ENCODE measurements at regions not wholly inside any gene's neighbourhood (a gene's known extent, or its start where the extent isn't known, plus 50 kb on each side); places are given as distances from the start of the nearest gene placed in this dataset.

DNA sequence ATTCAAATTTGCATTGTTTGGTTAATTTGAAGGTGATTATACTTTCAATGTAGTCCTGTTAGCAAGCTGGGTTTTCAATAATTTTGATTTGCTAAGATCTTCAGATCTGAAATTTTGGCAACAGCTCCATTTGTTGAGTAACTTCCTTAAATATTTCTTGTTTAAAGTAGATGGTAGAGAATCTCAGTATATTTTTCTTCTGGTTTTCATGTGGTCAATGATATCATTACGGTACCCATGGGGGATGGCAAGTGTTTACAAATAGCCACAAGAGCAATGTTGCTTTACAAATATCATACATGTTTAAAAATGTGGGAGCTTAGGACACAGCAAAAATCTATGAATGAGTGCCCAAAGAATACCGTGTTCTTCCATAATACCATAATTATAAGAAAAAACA lies 175.9 kb downstream of the IFI44 start:
- ChIA-PET POLR2A (no interaction called here), CTCF (interaction anchor here (1.2 kb wide), 1 partner anchor 137 kb away, joined by 3 read pairs; no protein-coding TSS in a partner anchor)
- no peak for ATAC-seq
- no peak overlapping the region for H3K27ac ChIP-seq
- H3K9me3 ChIP-seq = no peaks in the 10 kb centered on the region
- no peak overlapping the region for H3K4me3 ChIP-seq
- 48% methylated on average over 2 of the region's 2 CpGs for WGBS (ENCODE audit: missing lambda C conversion rate)
- FAIRE-seq = no peak
- no peak overlapping the region for H3K4me2 ChIP-seq
- no peak for DNase-seq (ENCODE audit: low read depth in 1 of 2, low spot score in 1 of 2)
- TF ChIP-seq, protein P1, sequence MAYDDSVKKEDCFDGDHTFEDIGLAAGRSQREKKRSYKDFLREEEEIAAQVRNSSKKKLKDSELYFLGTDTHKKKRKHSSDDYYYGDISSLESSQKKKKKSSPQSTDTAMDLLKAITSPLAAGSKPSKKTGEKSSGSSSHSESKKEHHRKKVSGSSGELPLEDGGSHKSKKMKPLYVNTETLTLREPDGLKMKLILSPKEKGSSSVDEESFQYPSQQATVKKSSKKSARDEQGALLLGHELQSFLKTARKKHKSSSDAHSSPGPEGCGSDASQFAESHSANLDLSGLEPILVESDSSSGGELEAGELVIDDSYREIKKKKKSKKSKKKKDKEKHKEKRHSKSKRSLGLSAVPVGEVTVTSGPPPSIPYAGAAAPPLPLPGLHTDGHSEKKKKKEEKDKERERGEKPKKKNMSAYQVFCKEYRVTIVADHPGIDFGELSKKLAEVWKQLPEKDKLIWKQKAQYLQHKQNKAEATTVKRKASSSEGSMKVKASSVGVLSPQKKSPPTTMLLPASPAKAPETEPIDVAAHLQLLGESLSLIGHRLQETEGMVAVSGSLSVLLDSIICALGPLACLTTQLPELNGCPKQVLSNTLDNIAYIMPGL (CRISPR knock-in tag; IDR thresholded peaks at IDR 0.05; ENCODE audit: borderline replicate concordance) = no peak
- no peak for TF ChIP-seq FOXS1 (CRISPR knock-in tag; IDR thresholded peaks at IDR 0.05)
- TF ChIP-seq, protein P2, sequence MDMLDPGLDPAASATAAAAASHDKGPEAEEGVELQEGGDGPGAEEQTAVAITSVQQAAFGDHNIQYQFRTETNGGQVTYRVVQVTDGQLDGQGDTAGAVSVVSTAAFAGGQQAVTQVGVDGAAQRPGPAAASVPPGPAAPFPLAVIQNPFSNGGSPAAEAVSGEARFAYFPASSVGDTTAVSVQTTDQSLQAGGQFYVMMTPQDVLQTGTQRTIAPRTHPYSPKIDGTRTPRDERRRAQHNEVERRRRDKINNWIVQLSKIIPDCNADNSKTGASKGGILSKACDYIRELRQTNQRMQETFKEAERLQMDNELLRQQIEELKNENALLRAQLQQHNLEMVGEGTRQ (IDR thresholded peaks at IDR 0.05) = no peak
- TF ChIP-seq RAD21 (conservative IDR thresholded peaks at IDR 0.05 in 1 of 2, IDR thresholded peaks at IDR 0.05 in 1 of 2) = no peak
- no peak for TF ChIP-seq SREBF2 (IDR thresholded peaks at IDR 0.05)
- no peaks in the 10 kb centered on the region for H3K4me1 ChIP-seq

DNA sequence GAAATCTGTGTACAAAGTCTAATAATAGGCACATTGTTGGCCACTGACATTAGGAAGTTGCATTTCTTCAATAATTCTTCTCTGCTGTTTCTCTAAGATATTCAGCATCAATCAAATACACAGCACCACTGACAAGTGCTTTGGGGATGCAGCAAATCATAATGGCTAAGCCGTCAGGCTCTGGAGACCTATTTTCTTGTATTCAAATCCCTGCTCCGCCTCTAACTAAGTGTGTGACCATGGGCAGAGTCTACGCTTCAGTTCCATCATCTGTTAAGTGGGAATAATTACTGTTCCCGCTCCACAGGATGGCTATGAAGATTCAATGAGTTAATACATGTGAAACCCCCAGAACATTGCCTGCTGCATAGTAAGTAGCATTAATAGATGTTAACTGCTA lies 176.9 kb downstream of the ADGRL4 start:
- no peak for DNase-seq (ENCODE audit: low read depth in 1 of 2, low spot score in 1 of 2)
- 85% methylated on average over 4 of the region's 4 CpGs for WGBS (ENCODE audit: missing lambda C conversion rate)
- no peak overlapping the region for H3K4me3 ChIP-seq
- POLR2A ChIA-PET = no interaction called here
- H3K4me2 ChIP-seq = no peak overlapping the region
- no peaks in the 10 kb centered on the region for H3K9me3 ChIP-seq
- H3K4me1 ChIP-seq = peaks cover 11% of the 10 kb centered on the region; the same call in 2 of the 3 replicates
- no peak for ATAC-seq
- FAIRE-seq = no peak
- H3K27ac ChIP-seq = no peak overlapping the region
- TF ChIP-seq ZNF302 (CRISPR knock-in tag; IDR thresholded peaks at IDR 0.05) (no peak), CBX8 (IDR thresholded peaks at IDR 0.05) (no peak), RARB (CRISPR knock-in tag; IDR thresholded peaks at IDR 0.05) (no peak), ZC3H11A (IDR thresholded peaks at IDR 0.05) (no peak), RCOR1 (IDR thresholded peaks at IDR 0.05; ENCODE audit: low read depth, low read length) (no peak), POLR2AphosphoS2 (conservative IDR thresholded peaks at IDR 0.05; ENCODE audit: low read length) (no peak), NFE2L2 (conservative IDR thresholded peaks at IDR 0.05; ENCODE audit: low read length) (no peak), CHD4 (IDR thresholded peaks at IDR 0.05; ENCODE audit: borderline replicate concordance) (no peak), KDM1A (IDR thresholded peaks at IDR 0.05; ENCODE audit: low read depth) (no peak), HOXB13 (CRISPR knock-in tag; IDR thresholded peaks at IDR 0.05; ENCODE audit: low read depth) (no peak)
- TF ChIP-seq, protein P2 (IDR thresholded peaks at IDR 0.05) = no peak
- TF ChIP-seq, protein P3, sequence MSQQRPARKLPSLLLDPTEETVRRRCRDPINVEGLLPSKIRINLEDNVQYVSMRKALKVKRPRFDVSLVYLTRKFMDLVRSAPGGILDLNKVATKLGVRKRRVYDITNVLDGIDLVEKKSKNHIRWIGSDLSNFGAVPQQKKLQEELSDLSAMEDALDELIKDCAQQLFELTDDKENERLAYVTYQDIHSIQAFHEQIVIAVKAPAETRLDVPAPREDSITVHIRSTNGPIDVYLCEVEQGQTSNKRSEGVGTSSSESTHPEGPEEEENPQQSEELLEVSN (IDR thresholded peaks at IDR 0.05; ENCODE audit: borderline replicate concordance, low read depth) = no peak
- CTCF ChIA-PET = no interaction called here

DNA sequence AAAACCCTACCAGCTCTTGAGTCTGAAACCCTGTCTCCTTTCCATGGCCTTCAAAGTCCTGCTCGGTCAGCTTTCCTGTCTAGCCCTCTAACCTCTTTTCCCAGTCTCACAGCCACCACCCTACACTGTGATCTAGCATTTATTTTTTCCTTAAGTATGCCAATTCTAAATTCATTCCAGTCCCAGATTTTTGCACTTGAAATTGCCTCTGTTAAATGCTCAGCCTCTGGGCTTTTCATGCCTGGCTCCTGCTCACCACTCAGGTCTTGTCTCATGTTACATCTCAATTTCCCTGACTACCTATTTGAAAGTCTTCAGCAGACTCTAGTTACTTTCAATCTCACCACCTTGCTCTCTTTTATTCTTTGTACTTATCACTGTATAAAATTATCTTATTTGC lies 176.2 kb downstream of the ADGRL4 start:
- Histone ChIP-seq H3K9me3 (no peaks in the 10 kb centered on the region), H3K4me1 (peaks cover 11% of the 10 kb centered on the region; the same call in 2 of the 3 replicates), H3K4me3 (no peak overlapping the region), H3K4me2 (no peak overlapping the region), H3K27ac (no peak overlapping the region)
- no peak for TF ChIP-seq CHD2 (IDR thresholded peaks at IDR 0.05; ENCODE audit: low read length, partially characterized antibody)
- no peak for TF ChIP-seq MYC (IDR thresholded peaks at IDR 0.05; ENCODE audit: borderline replicate concordance, low read length)
- TF ChIP-seq, protein P4, sequence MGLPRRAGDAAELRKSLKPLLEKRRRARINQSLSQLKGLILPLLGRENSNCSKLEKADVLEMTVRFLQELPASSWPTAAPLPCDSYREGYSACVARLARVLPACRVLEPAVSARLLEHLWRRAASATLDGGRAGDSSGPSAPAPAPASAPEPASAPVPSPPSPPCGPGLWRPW (IDR thresholded peaks at IDR 0.05) = no peak
- TF ChIP-seq FOSB (CRISPR knock-in tag; IDR thresholded peaks at IDR 0.05) = no peak
- TF ChIP-seq SREBF2 (IDR thresholded peaks at IDR 0.05) = no peak
- no peak for TF ChIP-seq HOXB13 (CRISPR knock-in tag; IDR thresholded peaks at IDR 0.05; ENCODE audit: low read depth)
- TF ChIP-seq, protein P5, sequence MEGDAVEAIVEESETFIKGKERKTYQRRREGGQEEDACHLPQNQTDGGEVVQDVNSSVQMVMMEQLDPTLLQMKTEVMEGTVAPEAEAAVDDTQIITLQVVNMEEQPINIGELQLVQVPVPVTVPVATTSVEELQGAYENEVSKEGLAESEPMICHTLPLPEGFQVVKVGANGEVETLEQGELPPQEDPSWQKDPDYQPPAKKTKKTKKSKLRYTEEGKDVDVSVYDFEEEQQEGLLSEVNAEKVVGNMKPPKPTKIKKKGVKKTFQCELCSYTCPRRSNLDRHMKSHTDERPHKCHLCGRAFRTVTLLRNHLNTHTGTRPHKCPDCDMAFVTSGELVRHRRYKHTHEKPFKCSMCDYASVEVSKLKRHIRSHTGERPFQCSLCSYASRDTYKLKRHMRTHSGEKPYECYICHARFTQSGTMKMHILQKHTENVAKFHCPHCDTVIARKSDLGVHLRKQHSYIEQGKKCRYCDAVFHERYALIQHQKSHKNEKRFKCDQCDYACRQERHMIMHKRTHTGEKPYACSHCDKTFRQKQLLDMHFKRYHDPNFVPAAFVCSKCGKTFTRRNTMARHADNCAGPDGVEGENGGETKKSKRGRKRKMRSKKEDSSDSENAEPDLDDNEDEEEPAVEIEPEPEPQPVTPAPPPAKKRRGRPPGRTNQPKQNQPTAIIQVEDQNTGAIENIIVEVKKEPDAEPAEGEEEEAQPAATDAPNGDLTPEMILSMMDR (IDR thresholded peaks at IDR 0.05) = no peak
- no peak for TF ChIP-seq ZNF302 (CRISPR knock-in tag; IDR thresholded peaks at IDR 0.05)
- TF ChIP-seq POLR2A (IDR thresholded peaks at IDR 0.05; ENCODE audit: low read length) = no peak
- no peak for TF ChIP-seq CBX2 (IDR thresholded peaks at IDR 0.05; ENCODE audit: borderline replicate concordance, low read depth)
- no peak for TF ChIP-seq HOXB5 (CRISPR knock-in tag; IDR thresholded peaks at IDR 0.05)
- TF ChIP-seq TP53 (CRISPR knock-in tag; IDR thresholded peaks at IDR 0.05) = no peak
- WGBS (ENCODE audit: missing lambda C conversion rate) = 57% methylated on average over 1 of the region's 1 CpG
- ATAC-seq = no peak
- no peak for DNase-seq (ENCODE audit: low read depth in 1 of 2, low spot score in 1 of 2)
- no peak for FAIRE-seq
- ChIA-PET CTCF (no interaction called here), POLR2A (no interaction called here)

Measured in A549 (cell line).